Activated CD4-positive, CD25-positive, alpha-beta regulatory T cell treated with anti-CD3 and anti-CD28 coated beads, Interleukin-2, amount 50 U/mL, for 16 hours (primary cell): ENCODE measurements at regions not wholly inside any gene's neighbourhood (a gene's known extent, or its start where the extent isn't known, plus 50 kb on each side); places are given as distances from the start of the nearest gene placed in this dataset.

Source experiments
- DNase-seq: peaks from one replicate; pipeline ENCODE4 v3.0.0-alpha.2; 2020; ENCODE audit warnings: low read depth, low spot score

DNA sequence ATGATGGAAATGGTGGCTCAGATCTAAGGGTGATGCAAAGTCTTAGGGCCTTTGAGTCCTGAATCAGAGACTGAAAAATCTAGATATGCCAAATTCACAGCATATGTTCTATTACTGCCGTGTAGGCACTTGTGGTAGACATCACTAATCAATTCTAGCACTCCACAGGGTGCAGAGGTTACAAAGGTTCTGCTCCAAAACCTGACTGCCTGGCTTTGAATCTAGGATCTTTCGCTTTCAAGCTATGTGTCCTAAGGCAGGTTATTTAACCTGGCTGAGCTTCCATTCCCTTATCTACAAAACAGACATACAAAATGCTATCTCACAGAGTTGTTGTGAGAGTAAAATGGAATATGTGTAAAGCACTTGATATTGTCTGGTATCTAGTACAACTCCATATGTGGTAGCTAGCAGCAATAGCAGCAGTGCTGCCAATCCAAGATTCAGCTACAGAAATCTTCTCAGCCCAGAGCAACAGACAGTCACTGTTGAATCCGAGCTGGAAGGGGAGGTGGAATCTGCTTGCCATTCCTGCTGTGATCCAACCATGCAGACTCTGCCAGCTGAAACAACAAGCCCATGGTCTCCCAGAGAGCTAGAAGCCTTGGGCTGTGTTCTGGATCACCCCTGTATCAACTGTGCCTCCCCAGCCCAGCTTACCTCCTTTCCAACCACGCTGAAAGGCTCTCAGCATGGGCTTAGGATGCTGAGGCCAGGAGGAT, 206.9 kb downstream of the TFAP2C start:
- DNase-seq = no peak

DNA sequence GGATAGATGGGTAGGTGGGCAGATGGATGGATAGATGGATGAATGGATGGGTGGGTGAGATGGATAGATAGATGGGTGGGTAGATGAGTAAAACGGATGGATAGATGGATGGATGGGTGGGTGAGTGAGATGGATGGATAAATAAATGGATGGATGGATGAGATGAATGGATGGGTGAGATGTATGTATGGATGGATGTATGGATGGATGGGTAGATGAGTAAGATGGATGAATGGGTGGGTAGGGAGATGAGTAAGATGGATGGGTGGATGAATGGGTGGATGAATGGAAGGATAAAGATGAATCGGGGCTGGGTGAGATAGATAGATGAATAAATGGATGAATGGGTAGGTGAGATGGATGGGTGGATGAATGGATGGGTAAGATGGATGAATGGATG, 210.1 kb downstream of the TFAP2C start:
- DNase-seq = no peak

DNA sequence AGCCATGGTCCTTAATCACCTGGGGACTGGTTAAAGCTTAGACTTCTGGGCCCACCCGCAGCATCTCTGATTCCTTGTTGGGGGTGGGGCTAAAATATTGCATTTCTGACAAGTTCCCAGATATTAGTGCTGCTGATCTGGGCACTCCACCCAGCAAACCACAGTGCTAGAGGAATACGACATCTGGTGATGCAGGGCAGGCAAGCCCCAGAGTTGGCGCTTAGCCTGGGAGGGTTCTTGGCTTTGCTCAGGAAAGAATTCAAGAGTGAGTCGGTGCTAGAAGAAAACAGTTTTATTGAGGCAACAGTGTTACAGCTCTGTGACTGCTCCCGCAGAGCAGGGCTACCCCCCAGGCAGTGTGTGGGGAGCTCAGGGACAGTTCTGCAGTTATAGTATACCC, 210.7 kb downstream of the TFAP2C start:
- no peak for DNase-seq

DNA sequence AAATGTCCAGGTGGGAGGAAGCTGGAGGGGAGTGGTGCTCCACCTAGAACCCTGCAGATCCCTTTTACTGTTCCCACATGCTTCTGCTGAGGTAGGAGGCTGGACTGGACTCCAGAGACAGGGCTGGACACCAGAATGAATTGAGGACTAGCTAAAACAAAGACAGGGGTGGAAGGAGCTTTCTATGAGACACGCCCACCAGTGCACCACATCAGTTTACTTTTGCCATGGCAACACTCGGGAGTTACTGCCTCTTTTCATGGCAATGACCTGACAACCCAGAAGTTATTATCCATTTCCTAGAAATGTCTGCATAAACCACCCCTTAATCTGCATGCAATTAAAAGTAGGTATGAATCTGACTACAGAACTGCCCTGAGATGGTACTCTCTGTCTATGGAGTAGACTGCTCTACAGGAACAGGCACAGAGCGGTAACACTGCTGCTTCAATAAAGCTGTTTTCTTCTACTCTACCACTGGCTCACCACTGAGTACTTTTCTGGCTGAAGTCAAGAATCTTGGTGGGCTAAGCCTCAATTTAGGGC, 211.7 kb downstream of the TFAP2C start:
- DNase-seq = no peak

DNA sequence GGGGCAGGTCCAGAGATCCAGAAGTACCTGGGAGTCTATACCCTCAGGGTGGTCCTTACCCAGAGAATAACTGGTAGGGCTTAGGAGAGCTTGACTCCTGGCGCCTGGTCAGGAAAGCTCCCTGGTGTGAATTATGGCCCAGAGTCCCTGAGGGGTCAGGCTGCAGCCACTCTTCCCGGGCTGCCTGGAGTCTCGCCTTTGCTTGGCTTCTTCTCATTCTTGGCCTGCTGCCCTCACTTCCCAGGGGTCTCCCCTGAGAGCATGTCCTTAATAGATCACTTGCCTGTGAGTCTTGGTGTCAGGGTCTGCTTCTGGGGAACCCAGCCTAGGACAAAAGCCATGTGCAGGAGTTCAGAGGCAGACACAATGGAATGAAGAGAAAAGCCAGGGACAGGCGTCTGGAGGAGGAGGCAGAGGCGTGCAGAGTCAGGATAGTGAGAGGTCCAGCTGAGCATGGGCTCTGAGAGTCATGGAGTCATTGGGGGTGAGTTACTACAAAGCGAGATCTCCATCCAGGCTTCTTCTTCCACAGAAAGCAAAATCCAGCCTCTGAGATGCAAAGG, 212.3 kb downstream of the TFAP2C start:
- DNase-seq = no peak

DNA sequence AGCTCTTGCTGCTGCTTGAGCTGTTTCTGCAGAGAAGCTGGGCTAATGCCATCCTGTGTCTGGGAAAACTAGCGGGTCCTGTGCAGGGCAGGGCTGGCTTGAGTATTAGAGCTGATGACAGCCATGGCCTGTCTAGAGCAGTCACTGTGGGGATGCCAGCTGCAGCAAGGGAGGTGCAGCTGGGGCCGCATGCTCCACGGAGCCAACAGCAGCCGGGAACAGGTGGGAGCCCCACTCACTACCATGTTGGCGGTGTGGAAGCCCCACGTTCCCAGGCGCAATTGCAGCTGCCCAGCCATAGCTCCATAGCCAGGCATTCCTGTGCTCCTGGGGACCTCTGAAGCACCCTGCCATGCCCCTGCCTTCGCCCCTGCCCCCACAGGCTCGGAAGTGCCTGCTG, 212.9 kb downstream of the TFAP2C start:
- no peak for DNase-seq

DNA sequence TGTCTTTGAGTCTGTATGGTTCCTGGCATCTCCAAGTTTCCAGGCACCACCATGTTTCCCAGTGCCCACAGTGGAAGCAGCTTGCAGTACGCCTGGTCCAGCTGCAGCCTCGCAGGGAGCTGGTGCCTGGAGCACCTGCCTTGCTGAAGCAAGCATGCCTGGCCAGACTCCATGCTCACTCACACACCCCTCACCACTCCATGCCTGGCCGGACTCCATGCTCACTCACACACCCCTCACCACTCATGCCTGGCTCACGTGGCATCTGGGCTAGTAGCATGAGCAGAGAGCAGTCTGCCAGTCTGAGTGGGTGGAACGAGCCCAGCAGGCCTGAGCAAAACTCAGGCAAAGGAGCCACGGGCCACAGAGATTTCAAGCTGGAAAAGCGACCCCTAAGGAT, 214.3 kb downstream of the TFAP2C start:
- DNase-seq = no peak

DNA sequence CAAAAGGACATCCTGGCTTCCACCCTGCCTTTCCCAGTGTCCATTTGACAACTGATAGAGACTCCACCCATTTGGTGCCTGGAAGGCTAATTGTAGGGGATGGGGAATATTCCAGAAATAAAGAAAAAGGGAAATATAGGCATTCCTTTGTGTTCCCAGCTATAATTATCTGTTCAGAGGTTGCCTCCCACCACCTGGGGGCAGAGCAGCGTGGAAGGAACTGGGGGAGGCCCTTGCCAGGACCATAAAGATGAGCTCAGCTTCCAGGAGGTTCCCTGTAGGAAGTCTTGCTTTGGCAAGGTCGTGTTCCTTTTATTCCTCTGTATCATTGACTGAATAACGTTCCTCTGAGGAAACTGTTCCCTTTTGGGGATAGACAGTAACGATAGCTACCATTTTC, 214.7 kb downstream of the TFAP2C start:
- no peak for DNase-seq

DNA sequence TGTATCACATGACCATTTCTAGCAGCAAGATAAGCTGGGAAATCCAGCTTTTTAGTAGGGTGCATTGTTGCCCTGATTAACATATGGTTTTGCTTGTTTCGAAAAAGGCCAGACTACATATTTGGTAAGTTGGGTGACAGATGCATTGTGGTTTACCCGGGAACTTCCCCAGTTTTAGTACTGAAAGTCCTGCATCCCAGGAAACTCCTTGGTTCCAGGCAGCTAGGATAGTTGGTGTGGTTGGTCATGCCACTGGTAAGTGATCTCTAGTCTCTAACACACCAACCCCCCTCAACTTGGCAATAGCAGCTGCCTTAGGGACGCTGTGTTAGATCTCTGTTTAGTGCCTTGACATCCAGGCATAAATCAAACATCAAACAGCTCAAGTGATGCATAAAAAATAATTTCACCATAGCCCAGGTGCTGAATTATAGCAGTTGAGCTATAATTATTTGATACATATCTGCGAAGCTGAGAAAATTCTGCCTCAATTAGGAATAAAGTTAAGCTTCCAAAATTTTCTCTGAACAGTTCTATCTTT, 216.5 kb downstream of the TFAP2C start:
- no peak for DNase-seq

DNA sequence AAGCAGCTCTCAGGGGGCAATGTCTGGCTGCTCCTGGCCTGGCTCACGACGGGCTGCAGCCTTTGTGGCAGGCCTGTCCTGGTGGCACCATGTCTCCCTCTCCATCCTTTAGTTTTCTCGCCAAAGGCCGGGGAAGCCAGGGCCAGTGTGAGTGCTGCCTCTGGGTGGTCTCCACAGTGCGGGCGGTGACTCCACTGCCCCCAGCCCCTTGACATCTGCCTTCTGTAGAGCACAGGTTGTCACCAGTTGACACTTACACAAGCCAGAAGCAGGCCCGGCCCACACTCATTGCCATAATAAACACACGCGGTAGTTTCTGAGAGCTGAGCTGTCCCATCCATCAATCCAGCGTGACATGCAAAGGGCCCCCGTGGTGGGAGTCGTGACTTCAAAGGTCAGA, 219.5 kb downstream of the TFAP2C start:
- DNase-seq = no peak

DNA sequence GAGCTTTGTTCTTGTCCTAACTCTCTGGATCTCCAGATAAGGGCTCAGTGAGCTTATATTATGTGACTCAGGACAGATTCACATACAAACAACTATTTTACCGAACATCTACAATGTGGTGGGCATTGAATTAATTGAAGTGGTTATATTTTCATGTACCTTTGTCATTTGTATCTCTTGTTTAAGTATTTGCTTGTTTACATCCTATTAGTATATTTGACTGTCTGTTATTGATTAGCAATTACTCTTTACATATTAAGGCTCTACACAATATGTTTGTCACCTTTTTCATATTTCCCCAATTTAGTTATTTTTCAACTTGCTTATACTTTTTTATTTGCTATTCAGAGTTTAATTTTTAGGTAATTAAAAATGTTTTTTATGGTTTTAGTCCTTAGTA, 222.4 kb downstream of the TFAP2C start:
- no peak for DNase-seq

DNA sequence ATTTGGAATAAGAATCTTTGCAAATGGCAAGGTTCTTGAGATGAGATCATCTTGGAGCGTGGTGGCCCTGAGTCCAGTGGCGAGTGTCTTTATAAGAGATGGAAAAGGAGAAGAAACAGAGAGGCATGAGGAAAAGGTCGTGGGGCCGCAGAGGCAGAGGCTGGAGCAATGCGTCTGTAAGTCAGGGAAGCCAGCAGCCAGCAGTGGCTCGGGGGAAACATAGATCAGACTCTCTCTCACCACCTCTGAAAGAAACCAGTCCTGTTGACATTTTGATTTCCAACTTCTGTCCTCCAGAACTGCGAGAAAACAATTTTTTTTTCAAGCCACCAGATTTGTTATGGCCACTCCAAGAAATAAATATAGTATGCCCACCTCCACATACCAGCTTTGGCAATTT, 226.6 kb downstream of the TFAP2C start:
- DNase-seq = no peak

DNA sequence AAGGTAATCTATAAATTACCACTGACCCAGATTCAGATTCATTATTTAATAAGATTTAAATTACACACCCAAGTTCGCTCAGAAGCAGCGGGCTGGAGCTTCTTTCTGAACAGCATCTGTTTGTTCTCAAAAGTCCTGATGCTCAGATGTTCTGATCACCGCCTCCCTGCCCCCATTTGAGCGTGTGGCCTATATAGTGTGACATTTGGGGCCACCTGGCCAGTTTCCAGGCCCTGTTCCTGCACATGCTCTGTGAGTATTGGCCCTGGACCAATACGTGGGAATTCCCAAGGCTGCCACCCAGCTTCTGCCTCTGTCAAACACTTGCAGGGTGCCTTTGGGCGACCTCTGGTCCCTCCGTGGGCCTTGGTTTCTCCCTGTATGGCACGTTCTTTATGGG, 228.8 kb downstream of the TFAP2C start:
- DNase-seq = no peak

DNA sequence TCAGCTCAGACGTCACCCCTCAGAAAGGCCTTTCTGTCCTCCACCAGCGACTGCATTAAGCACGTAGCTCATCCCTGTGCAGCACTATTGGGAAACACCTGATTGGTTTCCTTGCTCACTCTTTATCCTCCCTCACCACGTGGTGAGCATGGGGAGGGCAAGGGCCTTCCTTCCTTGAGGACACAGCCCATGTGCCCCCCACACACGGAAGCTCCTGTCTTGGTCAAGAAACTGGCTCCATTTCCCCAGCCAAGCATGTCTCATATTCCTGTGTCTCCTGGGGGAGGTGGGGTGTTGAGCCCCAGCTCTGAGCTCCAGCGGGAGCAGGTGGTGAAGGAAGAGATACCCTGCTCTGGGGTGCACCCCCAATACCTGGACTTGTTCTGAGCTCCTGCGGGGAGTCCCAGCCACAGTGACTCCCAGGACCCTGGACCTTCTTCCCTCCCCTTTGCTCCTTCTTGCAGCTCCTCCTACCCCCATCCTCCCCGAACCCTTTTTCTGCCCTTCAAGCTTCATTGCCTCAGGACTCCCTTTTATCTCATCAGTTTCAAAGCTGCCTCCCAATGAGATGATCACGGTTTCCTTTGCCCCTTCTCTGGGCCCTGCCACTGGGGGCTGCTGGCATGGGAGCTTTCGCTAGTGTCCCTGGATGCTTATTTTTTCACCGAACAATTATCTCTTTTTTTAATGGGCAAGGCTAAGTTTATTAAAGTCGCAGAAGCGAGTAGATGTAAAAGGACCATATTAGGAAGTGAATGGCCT, 230.1 kb downstream of the TFAP2C start:
- DNase-seq = no peak

DNA sequence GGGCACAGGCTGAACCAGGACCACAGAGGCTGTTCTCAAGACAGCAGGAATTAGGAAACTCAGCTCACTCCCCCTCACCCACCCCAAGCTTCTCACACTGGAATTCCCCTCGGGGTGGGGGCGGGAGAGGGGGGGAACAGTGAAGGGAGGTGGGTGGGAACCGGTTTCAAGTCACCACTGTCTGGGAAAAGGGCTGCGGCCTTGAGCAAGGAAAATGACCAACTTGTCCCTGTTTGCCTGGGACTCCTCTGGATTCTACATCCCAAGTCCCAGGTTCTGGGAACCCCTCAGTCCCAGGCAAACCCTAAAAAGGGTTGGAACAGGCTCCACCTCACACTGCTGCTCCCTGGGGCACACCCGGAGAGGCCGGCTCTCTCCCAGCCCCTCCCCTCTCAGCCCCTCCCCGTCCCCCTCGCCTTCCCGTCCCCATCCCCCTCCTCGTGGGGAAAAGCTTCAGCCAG, 230.7 kb downstream of the TFAP2C start:
- DNase-seq = no peak

DNA sequence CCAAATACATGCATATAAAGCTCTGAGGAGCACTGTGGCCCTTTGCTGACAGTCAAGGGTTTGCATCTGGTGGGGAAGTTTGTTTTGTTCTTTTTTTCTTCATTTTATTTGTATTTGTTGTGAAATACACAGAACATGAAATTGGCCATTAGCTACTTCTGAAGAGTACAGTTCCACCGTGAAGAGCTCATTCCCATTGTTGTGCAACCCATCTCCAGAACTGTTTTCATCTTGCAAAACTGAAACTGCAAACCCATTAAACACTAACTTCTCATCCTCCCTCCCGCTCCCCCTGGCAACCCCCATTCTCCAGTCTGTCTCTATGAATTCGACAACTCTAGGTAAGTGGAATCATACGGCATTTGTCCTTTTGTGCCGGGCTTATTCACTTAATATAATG, 231.3 kb downstream of the TFAP2C start:
- DNase-seq = no peak

DNA sequence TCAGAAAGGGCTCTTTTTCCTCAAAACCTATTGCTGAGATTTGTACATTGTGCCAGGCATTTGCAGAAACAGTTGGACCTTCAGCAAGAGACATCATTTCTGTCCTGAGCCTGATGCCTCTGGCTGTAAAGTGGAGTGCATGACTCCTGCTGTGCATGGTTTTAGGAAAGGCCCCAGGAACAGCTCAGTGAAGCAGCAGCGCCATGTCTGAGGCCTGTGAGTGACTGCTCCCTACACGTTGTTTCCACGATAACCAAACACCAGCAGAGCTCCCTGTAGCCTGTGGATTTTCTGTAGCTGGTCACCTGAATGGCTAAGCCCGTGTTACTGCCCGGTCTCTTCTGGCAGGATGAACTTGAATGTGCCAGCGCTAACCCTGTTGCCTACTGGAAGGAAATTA, 232.5 kb downstream of the TFAP2C start:
- no peak for DNase-seq

DNA sequence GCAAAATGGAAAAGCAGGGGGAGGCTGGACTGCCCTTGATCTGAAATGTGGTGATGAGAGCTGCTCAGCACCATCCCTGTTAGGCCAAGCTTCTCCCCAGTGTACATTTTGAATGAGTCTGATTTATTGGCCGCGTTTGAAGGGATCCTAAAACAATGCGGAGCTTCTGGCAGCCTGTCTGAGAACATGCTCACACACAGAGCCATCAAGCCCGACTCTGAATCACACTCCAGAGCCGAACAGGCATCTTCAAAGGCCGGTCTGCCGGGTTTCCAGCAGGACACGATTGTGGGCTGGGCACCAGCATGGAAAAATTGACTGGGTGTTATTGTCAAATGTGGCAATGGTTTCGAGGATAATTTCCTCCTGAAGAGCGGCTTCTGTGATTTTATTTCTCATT, 235.9 kb downstream of the TFAP2C start:
- no peak for DNase-seq

DNA sequence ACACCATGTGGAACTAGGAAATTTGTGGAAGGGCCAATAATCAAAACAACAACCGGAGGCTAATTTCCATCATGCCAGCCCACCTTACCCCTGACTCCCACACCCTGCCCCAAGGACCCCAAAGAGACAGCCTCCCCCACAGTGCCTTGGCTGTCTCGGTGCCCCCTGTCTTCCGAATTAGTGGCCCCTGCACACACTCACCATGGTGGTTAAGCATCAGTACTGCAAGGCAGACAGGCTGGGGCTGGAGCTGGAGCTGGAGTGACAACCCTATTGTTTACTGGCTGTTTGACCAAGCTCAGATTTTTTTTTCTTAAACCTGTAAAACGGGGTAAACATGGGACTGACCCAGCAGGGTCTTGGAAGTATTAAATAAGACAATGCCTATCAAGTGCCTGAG, 238.0 kb downstream of the TFAP2C start:
- DNase-seq = no peak

DNA sequence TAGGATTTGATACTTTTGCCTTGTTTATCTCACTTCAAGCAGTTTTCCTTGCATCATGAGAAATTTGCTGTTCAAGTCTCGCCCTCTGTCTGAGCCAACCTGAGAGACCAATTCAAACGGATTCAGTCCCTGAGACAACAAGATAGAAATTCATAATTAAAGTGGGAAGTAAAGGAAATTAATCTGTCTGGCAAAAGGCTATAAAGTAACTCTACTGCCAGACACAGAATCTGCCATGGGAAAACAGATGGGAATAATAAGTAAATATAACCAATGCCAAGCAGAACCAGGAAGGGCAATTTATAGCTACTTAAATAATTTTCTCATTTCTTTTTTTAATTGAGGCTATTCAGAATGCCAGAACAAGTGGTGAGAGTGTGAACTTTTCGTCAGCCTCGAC, 239.6 kb downstream of the TFAP2C start:
- no peak for DNase-seq

DNA sequence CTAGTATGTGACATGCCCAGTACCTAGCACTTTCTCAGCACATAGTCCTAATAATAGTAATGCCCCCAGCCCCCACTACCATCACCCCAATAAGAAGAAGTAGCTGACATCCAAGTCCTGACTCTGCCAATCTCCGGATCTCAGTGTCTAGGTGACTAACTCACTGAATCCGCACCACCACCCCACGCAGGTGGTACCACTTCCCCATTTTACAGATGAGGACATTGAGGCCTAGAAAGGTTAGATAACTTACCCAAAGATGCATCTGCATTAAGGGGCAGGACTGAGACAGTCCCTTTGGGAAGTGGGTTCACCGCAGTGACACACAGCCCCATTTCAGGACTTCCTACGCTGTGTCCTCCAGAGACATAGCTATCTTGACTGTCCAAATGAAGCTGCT, 241.2 kb downstream of the TFAP2C start:
- no peak for DNase-seq

DNA sequence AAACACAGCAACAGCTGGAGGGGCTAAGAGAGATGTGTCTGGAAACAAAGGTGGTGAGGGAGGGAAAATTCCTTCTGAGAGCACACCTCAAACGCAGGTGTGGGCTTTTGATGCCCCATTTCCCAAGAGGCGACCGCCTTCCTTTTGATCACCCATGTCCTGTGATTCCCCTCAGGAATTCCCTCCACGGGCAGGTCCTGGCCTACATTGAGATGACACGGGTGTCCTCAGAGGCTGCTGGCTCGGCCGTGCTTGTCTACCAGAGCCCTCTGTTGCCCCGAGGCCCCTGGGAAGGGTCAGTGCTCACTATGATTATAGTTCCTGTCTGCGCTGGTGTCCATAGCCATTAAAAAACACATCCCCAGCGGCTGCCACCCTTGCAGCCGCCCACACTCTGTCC, 242.6 kb downstream of the TFAP2C start:
- DNase-seq = no peak
